GM19438 (cell line): ENCODE measurements at regions not wholly inside any gene's neighbourhood (a gene's known extent, or its start where the extent isn't known, plus 50 kb on each side); places are given as distances from the start of the nearest gene placed in this dataset.
"Not testable (repeated sequence)": the region's sequence is repeated elsewhere in the genome, so short reads cannot be mapped to it uniquely, and the experiment has no call there.

Experiments used
- ATAC-seq: cut with Tn5 transposase; IDR thresholded peaks from one replicate; pipeline ENCODE4 v1.9.1; 2021; ENCODE audit warnings: low read depth; ENCODE audit not compliant: unreplicated experiment

- ATAC-seq, result no peak
These were observed 249.9 kb downstream of the PAPSS1 start for GRCh38 chr4:107470173-107470572.

GRCh38 chr4:107468812-107469211 lies 251.2 kb downstream of the PAPSS1 start:
- no peak for ATAC-seq

DNA sequence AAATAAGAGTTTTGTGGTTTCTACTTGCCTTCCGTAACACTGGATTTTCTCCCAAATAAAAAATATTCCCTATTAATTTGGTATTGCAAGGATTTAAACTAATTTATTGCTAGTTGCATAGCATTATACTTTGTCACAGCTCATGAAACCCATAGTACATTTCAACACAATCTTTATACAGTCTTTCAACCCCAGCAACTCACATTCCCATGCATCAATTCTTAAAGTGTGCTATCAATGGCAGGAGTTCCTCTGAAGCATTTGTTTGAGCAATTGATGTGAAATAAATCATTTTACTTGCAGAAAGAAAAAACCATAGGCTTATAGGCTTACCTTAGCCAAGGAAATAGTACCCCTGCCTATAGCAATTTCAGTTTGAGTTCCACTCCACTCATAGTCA lies 251.9 kb downstream of the PAPSS1 start:
- ATAC-seq, result no peak

DNA sequence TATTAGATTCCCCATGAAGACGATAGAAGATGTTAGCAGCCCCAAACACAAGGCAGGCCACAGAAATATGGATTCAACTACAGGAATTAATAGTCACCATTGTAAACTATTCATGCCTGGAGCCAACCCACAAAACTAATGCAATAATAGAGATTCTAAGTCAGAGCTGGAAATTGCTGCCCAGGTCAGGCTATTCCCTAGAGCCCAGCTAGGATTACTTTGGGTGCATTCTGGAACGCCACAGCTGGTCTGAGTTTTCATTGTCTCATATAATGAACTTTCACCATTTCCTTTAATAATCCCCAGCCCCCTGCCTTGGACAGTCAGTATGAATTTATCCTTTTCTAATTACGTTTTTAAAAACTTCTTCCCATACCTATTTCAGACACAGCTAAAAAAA lies 252.6 kb downstream of the PAPSS1 start:
- ATAC-seq, result no peak

GRCh38 chr4:107458194-107458593 lies 261.8 kb downstream of the PAPSS1 start:
- no peak for ATAC-seq

GRCh38 chr4:107453987-107454386 lies 266.0 kb downstream of the PAPSS1 start:
- ATAC-seq, result no peak

DNA sequence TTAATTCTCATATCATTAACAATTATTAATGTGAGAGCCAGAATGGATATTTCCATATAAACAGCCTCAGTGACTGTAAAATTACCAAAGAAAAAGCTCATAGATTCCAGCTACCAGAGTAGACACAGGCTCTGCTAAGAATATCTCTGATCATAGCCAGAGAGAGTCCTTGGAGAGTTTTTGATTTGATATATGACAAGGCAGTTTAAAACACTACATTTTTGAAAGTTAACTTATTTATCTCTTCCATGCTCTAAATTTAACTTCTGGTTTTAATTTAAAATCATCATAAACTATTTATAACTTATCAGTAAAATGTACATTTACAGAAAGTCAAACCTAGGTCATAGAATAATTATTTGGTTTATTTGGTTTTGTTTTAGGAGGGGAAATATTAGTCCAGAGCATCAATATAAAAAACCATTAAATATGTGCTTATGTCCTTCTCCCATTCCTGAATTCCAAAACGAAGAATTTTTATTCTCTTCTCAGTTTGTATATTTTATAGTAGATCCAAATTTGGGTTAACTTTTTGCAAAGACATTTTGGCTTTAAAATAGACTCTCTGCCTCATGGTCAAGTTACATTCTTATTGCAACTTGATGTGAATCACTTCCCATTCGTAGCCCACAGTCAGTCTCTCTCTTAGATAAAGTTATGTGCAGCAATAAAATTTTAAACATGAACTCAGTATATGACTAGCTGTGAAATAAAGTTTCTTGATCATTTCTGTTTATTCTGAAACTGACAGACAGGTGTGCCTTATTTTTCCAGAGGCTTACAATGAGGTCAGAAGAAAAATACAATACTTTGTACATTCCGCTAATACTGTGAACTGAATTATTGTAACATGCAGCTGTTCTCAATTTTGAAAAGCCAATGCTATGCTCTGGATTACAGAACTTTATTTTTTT lies 267.1 kb downstream of the PAPSS1 start:
- ATAC-seq, result no peak

DNA sequence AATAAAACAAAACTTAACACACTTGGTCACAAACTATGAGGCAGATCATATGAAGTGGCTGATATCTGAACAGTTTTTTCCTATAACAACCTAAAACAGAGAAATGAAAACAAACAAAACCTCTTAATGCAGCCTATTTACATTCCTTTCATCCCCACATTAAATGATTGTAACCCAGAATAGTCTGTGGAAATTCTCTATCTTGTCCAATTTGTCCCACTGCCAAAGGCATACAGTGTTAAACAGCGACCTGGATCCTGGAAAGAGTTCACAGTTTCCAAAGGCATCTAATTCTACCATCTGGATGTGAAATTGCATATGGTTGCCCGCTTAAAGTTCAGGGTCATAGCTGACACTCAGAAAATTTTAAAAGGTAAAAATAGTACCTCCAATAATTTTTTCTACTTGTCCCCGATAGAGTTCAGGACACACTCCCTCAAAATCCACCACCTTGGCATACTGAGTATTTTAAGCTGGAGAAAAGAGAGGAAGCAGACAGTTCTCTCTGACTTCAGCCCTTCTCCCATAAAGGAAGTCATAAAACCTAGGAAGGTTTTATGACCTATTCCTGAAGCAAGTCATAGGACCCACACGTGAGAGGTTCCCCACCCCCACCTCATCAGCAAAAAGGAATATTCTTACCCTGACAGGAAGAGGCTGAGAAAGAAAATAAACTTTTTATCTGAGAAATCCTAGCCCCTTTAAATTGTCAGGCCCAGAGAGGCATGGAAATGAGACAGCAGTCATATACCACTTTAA lies 270.2 kb downstream of the PAPSS1 start:
- no peak for ATAC-seq

DNA sequence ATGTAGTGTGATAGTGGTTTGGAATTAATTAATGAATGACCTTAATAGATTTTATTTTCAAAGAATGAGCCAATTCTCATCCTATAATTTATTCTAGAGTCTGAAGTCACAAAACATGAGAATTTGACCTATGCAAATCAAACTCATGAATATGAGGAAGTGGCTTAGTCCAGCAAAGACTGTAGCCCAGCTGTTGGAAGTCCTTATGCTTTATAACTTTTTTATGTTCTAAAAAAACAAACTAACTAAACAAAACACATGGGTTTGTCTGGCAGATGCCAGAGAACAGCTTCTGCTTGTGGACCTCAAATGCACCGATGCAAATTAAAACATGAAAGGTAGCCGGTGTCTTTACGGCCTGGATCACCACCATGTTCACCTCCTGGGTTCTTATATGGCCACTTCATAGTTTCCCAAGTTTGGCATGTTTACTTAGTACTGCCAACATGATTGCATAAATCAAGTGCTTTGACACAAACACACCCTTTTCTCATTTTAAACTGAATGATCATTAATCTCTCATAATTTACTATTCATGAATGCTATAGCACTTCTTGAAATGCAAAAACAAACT lies 277.4 kb downstream of the PAPSS1 start:
- ATAC-seq, result no peak

GRCh38 chr4:107439401-107439800 lies 280.6 kb downstream of the PAPSS1 start:
- ATAC-seq, result no peak

DNA sequence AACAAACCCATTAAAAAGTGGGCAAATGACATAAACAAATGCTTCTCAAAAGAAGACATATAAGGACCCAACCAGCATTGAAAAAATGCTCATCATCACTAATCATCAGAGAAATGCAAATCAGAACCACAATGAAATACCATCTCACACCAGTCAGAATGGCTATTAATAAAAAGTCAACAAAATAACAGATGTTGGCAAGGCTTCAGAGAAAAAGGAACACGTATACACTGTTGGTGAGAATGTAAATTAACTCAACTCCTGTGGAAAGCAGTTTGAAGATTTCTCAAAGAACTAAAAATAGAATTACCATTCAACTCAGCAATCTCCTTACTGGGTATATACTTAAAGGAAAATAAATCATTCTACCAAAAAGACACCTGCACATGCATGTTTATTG lies 283.6 kb downstream of the PAPSS1 start:
- not testable (repeated sequence) for ATAC-seq

DNA sequence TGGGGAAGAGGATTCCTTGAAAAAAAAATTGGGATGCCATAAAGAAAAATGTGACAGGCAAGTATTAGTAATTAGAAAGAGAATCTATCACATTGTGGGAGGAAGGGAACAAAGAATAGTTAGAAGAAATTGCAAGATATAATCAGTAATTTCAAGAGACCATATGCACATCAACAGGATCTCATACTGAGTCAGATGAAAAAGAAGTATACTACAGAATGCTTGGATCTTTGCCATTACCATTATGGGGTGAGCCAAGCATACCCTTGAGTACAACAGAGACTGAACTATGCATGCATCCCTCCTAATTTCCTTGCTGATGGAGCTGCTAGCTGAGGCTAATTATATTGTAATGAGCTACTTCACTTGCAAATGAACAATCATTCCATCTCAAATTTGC lies 287.6 kb downstream of the PAPSS1 start:
- ATAC-seq, result no peak

GRCh38 chr4:107423677-107424405 lies 296.2 kb downstream of the PAPSS1 start:
- no peak for ATAC-seq

GRCh38 chr4:107419536-107419935 lies 300.5 kb downstream of the PAPSS1 start:
- ATAC-seq, result not testable (repeated sequence)

GRCh38 chr4:107419052-107419451 lies 301.0 kb downstream of the PAPSS1 start:
- no peak for ATAC-seq

DNA sequence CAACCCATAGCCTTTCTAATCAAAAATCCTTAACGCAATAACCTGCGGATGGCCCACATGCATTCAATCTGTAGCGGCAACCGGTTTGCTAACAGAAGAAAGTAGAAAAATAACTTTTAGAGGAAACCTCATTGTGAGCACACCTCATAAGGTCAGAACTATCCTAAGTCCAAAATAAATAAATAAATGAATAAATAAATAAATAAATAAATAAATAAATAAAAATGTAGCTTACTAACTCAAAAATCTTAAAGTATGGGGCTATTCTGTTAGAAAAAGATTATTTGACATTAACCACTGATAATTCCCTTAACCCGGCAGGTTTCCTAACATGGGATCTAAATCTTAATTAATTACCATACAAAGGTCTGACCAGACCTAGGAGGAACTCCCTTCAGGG lies 304.5 kb downstream of the PAPSS1 start:
- not testable (repeated sequence) for ATAC-seq

GRCh38 chr4:107409872-107410271 lies 310.2 kb downstream of the PAPSS1 start:
- not testable (repeated sequence) for ATAC-seq

DNA sequence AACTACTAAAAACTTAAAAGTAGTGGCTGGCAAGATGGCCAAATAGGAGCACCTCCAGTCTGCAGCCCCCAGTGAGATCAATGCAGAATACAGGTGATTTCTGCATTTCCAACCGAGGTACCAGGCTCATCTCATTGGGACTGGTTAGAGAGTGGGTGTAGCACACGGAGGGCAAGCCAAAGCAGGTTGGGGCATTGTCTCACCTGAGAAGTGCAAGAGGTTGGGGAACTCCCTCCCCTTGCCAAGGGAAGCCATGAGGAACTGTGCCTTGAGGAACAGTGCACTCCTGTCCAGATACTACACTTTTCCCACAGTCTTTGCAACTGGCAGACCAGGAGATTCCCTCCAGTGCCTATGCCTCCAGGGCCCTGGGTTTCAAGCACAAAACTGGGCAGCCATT lies 311.1 kb downstream of the PAPSS1 start:
- ATAC-seq, result no peak

- no peak for ATAC-seq
These were observed 315.3 kb downstream of the PAPSS1 start for GRCh38 chr4:107404591-107405300.

GRCh38 chr4:107402291-107402690 lies 317.7 kb downstream of the PAPSS1 start:
- ATAC-seq, result no peak
